Loucy (cell line): ENCODE measurements at regions not wholly inside any gene's neighbourhood (a gene's known extent, or its start where the extent isn't known, plus 50 kb on each side); places are given as distances from the start of the nearest gene placed in this dataset.

Experiments
- H2AFZ ChIP-seq: fragments of 200-600 bp; sonication (generic); 2 replicates; pipeline ENCODE4 v1.6.0; 2016; ENCODE audit warnings: antibody characterized with exemption, mild to moderate bottlenecking, low read length, moderate library complexity
- H3F3A ChIP-seq: fragments of 200-600 bp; 2 replicates; pipeline ENCODE4 v1.6.0; 2016; ENCODE audit warnings: antibody characterized with exemption, low read depth, mild to moderate bottlenecking
- H3K27me3 ChIP-seq: fragments of 200-600 bp; sonication (generic); 2 replicates; pipeline ENCODE4 v1.6.1; 2014; ENCODE audit warnings: low read length, mild to moderate bottlenecking; ENCODE audit not compliant: insufficient read depth, poor library complexity, severe bottlenecking
- H3K36me3 ChIP-seq: fragments of 200-600 bp; sonication (generic); 2 replicates; pipeline ENCODE4 v1.6.1; 2016; ENCODE audit warnings: low read length; ENCODE audit not compliant: insufficient read depth
- H3K4me1 ChIP-seq: fragments of 200-600 bp; sonication (generic); 2 replicates; pipeline ENCODE4 v1.5.1; 2014; ENCODE audit warnings: low read length, mild to moderate bottlenecking; ENCODE audit not compliant: insufficient read depth, poor library complexity, severe bottlenecking
- H3K4me2 ChIP-seq: fragments of 200-600 bp; sonication (generic); 2 replicates; pipeline ENCODE4 v1.6.0; 2014; ENCODE audit warnings: antibody characterized with exemption, low read length, low read depth, mild to moderate bottlenecking; ENCODE audit not compliant: poor library complexity, severe bottlenecking
- H3K4me3 ChIP-seq: fragments of 200-600 bp; sonication (generic); 2 replicates; pipeline ENCODE4 v1.5.1; 2014; ENCODE audit warnings: low read length, mild to moderate bottlenecking, mixed read lengths; ENCODE audit not compliant: poor library complexity, severe bottlenecking
- H3K79me2 ChIP-seq: fragments of 200-600 bp; sonication (generic); 2 replicates; pipeline ENCODE4 v1.6.1; 2014; ENCODE audit warnings: low read length; ENCODE audit not compliant: insufficient read depth
- H3K9ac ChIP-seq: fragments of 200-600 bp; sonication (generic); 2 replicates; pipeline ENCODE4 v1.6.0; 2014; ENCODE audit warnings: mild to moderate bottlenecking, low read depth, low read length, moderate library complexity; ENCODE audit not compliant: poor library complexity, severe bottlenecking
- H3K9me2 ChIP-seq: fragments of 200-600 bp; sonication (generic); replicated peaks from 2 replicates; pipeline ENCODE4 v1.6.1; 2016; ENCODE audit warnings: low read depth, low read length, mixed read lengths
- H3K9me3 ChIP-seq: fragments of 200-600 bp; sonication (generic); 2 replicates; pipeline ENCODE4 v1.6.1; 2014; ENCODE audit warnings: mild to moderate bottlenecking, antibody characterized with exemption, low read length, low read depth; ENCODE audit not compliant: insufficient read depth
- H4K20me1 ChIP-seq: fragments of 200-600 bp; sonication (generic); 2 replicates; pipeline ENCODE4 v1.6.0; 2014; ENCODE audit warnings: antibody characterized with exemption, low read length, mild to moderate bottlenecking; ENCODE audit not compliant: insufficient read depth, poor library complexity, severe bottlenecking
- EZH2phosphoT487 ChIP-seq: fragments of 200-600 bp; IDR thresholded peaks from 2 replicates; pipeline ENCODE4 v1.6.1; 2018; ENCODE audit warnings: antibody characterized with exemption, mild to moderate bottlenecking, moderate library complexity, borderline replicate concordance
- TF ChIP-seq, protein P1 (sequence below): fragments of 200-600 bp; sonication (generic); conservative IDR thresholded peaks from 2 replicates; pipeline ENCODE4 v1.5.1; 2014; ENCODE audit warnings: mild to moderate bottlenecking, antibody characterized with exemption, low read length

DNA sequence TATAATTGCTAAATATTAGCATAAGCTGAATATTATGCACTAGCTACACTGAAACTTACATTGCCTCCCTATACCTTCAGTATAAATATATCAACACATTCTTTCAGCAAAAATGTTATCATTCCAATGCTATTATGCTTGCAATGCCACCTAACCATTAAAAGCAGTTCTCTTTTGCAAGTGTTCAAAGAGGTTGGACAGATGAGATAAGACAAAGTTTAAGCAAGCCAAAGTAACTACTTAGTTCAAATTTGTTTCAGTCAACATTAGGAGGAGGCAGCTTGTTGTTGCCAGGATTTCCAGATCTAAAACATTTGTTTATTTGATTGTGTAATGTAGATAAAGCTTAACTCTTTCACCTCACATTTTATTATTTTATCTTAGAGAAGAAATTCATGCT is 323.9 kb upstream of the FAM241A start:
- H2AFZ ChIP-seq, result no peak overlapping the region
- no peak overlapping the region for H3K4me3 ChIP-seq
- no peaks in the 10 kb centered on the region for H3K4me1 ChIP-seq
- H3F3A ChIP-seq, result no peaks in the 10 kb centered on the region
- no peaks in the 10 kb centered on the region for H3K27me3 ChIP-seq
- no peak overlapping the region for H3K4me2 ChIP-seq
- no peaks in the 10 kb centered on the region for H3K9me3 ChIP-seq
- no peak overlapping the region for H3K9ac ChIP-seq
- H3K36me3 ChIP-seq, result no peaks in the 10 kb centered on the region
- no peak for TF ChIP-seq EZH2phosphoT487
- TF ChIP-seq, protein P1, sequence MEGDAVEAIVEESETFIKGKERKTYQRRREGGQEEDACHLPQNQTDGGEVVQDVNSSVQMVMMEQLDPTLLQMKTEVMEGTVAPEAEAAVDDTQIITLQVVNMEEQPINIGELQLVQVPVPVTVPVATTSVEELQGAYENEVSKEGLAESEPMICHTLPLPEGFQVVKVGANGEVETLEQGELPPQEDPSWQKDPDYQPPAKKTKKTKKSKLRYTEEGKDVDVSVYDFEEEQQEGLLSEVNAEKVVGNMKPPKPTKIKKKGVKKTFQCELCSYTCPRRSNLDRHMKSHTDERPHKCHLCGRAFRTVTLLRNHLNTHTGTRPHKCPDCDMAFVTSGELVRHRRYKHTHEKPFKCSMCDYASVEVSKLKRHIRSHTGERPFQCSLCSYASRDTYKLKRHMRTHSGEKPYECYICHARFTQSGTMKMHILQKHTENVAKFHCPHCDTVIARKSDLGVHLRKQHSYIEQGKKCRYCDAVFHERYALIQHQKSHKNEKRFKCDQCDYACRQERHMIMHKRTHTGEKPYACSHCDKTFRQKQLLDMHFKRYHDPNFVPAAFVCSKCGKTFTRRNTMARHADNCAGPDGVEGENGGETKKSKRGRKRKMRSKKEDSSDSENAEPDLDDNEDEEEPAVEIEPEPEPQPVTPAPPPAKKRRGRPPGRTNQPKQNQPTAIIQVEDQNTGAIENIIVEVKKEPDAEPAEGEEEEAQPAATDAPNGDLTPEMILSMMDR, result no peak
- no peaks in the 10 kb centered on the region for H3K79me2 ChIP-seq
- no peaks in the 10 kb centered on the region for H4K20me1 ChIP-seq
- no peaks in the 10 kb centered on the region for H3K9me2 ChIP-seq

DNA sequence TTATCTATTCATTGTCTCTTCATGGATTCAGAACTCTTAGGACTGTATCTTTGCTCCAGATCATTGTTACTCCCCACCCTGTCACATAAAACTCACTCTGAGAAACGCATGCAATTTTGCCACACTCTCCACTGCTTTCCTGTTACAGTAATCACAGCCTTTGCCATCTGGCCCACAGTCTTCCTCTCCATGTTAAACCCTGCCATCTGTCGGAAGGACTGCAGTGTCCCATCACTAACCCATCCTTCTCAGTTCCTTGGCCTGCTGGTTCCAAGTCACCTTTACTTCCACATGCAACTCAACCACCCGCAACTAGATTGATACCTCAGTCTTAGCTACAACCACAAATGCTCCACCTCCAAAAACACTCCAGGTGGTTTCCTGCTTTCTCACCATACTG is 308.7 kb upstream of the FAM241A start:
- H3K9me3 ChIP-seq, result no peaks in the 10 kb centered on the region
- H3K4me3 ChIP-seq, result no peak overlapping the region
- H2AFZ ChIP-seq, result no peak overlapping the region
- H3K36me3 ChIP-seq, result no peaks in the 10 kb centered on the region
- TF ChIP-seq EZH2phosphoT487, result no peak
- TF ChIP-seq, protein P1, result no peak
- no peaks in the 10 kb centered on the region for H3K9me2 ChIP-seq
- no peaks in the 10 kb centered on the region for H3F3A ChIP-seq
- no peaks in the 10 kb centered on the region for H4K20me1 ChIP-seq
- no peaks in the 10 kb centered on the region for H3K4me1 ChIP-seq
- H3K79me2 ChIP-seq, result no peaks in the 10 kb centered on the region
- H3K9ac ChIP-seq, result no peak overlapping the region
- H3K4me2 ChIP-seq, result no peak overlapping the region
- no peaks in the 10 kb centered on the region for H3K27me3 ChIP-seq

DNA sequence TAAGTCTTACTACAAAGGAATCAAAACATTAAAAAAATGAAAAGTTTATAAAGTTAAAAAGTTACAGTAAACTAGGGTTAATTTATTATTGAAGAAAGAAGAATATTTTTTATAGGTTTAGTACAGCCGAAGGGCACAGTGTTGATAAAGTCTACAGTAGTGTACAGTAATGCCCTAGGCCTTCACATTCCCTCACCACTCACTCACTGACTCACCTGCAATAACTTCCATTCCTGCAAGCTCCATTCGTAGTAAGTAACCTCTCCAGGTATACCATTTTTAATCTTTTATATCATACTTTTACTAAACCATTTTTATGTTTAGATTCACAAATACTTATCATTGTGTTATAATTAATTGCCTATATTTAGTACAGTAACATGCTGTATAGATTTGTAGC is 307.5 kb upstream of the FAM241A start:
- Histone ChIP-seq H3K9ac (no peak overlapping the region), H3K4me3 (no peak overlapping the region), H3K9me2 (no peaks in the 10 kb centered on the region), H3K27me3 (no peaks in the 10 kb centered on the region), H3K4me1 (no peaks in the 10 kb centered on the region), H3F3A (no peaks in the 10 kb centered on the region), H2AFZ (no peak overlapping the region), H3K9me3 (no peaks in the 10 kb centered on the region), H3K36me3 (no peaks in the 10 kb centered on the region), H4K20me1 (no peaks in the 10 kb centered on the region), H3K4me2 (no peak overlapping the region), H3K79me2 (no peaks in the 10 kb centered on the region)
- no peak for TF ChIP-seq EZH2phosphoT487
- TF ChIP-seq, protein P1, result no peak
